ENCODE measurements at regions not wholly inside any gene's neighbourhood (a gene's known extent, or its start where the extent isn't known, plus 50 kb on each side); places are given as distances from the start of the nearest gene placed in this dataset.

DNA sequence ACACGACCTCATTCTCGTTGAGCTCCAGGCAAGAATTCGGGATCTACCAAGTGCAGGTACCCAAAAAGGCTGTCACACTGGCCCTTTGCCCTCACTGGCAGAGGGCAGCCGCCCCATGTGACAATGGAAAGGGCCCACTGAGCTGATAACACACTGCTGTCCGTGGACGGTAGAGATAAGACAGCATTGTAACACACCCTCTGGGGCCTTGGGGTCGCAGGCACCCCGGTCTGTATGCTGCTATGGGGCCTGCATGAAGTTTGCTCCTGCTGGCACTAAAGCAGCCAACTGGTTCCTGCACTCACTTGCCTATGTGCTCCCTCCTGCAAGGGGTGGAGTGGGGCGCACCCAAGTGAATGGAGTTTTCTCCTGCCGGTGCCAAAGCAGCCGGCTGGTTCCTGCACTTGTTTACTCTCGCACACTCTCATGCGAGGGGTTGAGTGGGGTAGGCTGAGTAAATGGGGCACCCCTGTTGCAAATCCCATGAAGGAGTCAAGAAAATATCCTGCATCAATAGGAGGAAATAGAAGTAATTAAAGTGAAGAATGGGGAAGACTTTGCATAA lies 477.9 kb downstream of the ATP23 start:
- no peak for TF ChIP-seq CTCF (IDR thresholded peaks at IDR 0.05)

DNA sequence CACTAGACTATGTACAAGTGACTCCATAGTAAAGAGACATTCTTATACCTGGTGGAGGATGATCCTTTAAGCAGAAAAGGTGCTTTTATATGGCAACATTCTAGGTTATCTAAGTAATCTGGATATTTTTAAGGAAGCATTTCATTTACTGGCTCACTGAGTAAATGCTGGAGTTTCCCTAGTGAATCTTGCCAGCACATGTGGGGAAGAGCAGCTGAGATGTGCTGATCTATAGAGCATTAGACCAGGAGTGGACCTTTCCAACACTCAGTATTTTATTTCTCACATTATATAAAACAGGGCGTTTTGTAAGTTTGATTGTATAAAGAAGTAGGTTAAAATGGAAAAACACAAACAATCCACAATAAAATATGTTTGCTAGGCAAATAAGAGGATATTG lies 478.5 kb downstream of the ATP23 start:
- no peak for TF ChIP-seq CTCF (IDR thresholded peaks at IDR 0.05)

DNA sequence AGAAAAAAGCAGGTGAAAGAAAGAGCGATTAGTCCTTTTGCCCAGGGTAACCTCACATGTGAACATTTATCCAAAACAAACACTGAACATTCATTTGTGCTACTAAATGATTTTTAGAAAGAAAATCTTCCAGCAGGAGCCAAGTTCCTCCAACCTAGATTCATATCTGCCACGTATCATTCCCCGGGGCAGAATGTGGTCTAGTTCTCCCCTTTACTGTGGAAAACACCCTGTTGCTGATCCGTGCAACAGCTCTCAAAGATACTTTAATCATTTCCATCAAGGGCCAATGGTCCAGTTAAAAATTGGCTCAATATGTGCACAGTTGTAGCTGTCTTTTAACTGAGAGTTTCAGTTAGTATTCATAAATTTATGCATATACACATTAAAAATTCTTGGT lies 479.1 kb downstream of the ATP23 start:
- TF ChIP-seq CTCF (IDR thresholded peaks at IDR 0.05), result no peak

GRCh38 chr12:58421990-58422389 lies 480.6 kb downstream of the ATP23 start:
- no peak for TF ChIP-seq CTCF (IDR thresholded peaks at IDR 0.05)

DNA sequence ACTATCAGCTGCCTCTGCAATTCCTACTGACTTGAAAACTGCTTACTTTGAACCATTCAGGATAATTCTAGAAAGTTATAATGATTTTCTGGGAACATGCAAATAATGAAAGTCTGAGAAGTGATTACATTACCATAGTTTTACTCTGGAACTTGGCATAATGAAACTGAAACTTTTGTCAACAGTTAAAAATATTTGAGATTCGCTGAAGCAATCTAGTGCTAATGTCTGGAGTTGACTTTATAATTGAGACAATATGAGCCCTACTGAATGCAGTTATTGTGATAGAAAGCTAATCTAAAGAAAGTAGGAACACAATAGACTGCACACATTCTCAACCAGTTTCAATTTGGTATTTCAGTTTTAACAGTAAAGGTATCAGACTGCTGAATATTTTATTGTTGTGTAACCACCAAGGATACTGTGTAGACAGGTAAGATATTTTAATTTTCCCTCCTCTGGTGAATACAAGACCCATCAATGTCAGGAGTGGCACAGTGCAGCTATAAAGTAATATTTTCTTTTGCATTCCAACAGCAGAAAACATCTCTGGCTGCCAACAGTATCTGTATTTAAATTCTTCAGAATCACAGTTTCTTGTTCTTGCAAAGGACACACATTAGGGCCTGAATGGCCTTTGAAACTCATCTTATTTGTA lies 483.5 kb downstream of the ATP23 start:
- TF ChIP-seq CTCF (IDR thresholded peaks at IDR 0.05), result no peak

DNA sequence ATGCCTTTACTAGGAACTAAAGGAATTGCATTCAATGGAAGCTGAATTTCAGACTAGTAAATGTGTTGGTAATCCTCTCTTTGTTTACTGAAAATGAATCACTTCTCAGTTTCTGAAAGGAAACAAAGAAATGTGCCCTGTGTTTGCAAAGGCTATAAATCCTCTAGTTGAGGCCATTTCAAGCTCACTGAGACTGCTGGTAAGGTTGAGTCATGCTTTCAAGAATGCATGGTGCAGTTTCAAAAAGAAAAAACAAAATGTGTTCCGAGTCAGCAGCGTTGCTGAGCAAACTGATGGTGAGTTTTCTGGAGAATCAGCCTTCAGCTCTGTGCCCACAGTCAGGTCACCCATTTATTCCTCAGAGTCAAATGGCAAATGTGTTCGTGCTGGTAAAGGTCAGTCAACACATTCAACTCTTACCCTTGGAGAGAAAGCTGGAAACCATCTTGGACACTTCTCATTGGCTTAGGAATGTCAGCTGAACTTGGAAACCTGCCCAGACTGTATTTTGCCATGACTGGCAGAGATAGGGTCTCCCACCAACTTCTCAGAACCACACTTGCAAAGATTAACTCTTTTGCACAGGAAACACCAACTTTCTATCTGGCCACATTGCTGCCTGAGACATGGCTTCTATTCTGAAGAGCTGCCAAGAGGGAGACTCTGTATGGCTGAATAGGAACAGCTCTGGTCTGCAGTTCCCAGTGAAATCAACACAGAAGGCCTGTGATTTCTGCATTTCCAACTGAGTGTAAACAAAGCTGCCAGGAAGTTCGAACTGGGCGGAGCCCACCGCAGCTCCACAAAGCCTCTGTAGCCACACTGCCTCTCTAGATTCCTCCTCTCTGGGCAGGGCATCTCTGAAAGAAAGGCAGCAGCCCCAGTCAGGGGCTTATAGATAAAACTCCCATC lies 484.4 kb downstream of the ATP23 start:
- no peak for TF ChIP-seq CTCF (IDR thresholded peaks at IDR 0.05)

GRCh38 chr12:58433959-58434358 lies 486.3 kb downstream of the LRIG3 start:
- TF ChIP-seq CTCF (IDR thresholded peaks at IDR 0.05), result no peak

Data from LNCAP (cell line).